T-cell (primary cell): ENCODE measurements at regions not wholly inside any gene's neighbourhood (a gene's known extent, or its start where the extent isn't known, plus 50 kb on each side); places are given as distances from the start of the nearest gene placed in this dataset.

ENCODE experiments used
- ATAC-seq, 4 experiments: fragments of 200-7000 bp in 3 of 4; fragments of 150-1000 bp in 1 of 4; cut with Tn5 transposase; replicated peaks in 1 of 4; 1 replicate in 3 of 4; 2 replicates in 1 of 4; pipeline ENCODE4 v1.10.0; 2021; ENCODE audit warnings: moderate library complexity in 3 of 4, mild to moderate bottlenecking in 2 of 4, moderate number of reproducible peaks in 1 of 4
- CTCF ChIA-PET, 2 donors: fragments of 300-600 bp; sonication (Branson Sonifier 250); formaldehyde crosslinking; loops; one replicate each; lab custom pipeline; 2022; ENCODE audit warnings: antibody characterized with exemption in 2 of 2; lab: Charles Lee
- POLR2A ChIA-PET, 2 donors: fragments of 300-600 bp; sonication (Branson Sonifier 250); formaldehyde crosslinking; loops; one replicate each; lab custom pipeline; 2022; ENCODE audit warnings: antibody characterized with exemption in 2 of 2; lab: Charles Lee
- DNase-seq, 35 experiments: peaks; one replicate each; pipeline versions ENCODE4 v3.0.0 to v3.0.0-alpha.2; 2013 to 2023
- H3K27ac ChIP-seq: one replicate; pipeline ENCODE4 v1.5.1; 2013; ENCODE audit warnings: low read length
- H3K27me3 ChIP-seq, 2 experiments: replicated peaks in 1 of 2; 1 replicate in 1 of 2; 2 replicates in 1 of 2; pipeline versions ENCODE4 v1.6.1 to v1.7.0; 2013; ENCODE audit warnings: low read length in 1 of 2, mixed read lengths in 1 of 2; ENCODE audit not compliant: control insufficient read depth in 2 of 2, insufficient read depth in 2 of 2; ENCODE audit errors: extremely low read depth in 1 of 2
- H3K36me3 ChIP-seq, 2 donors: 1 replicate in 1 of 2; 2 replicates in 1 of 2; pipeline versions ENCODE4 v1.6.1 to v1.7.0; 2013; ENCODE audit warnings: low read length in 1 of 2; ENCODE audit not compliant: control insufficient read depth in 2 of 2, insufficient read depth in 1 of 2; ENCODE audit errors: extremely low read depth in 1 of 2
- H3K4me1 ChIP-seq, 2 experiments: 1 replicate in 1 of 2; 2 replicates in 1 of 2; pipeline versions ENCODE4 v1.6.1 to v1.7.0; 2013; ENCODE audit warnings: low read length in 2 of 2, mixed read lengths in 1 of 2; ENCODE audit not compliant: insufficient read depth in 2 of 2, control insufficient read depth in 1 of 2; ENCODE audit errors: extremely low read depth in 1 of 2
- H3K4me3 ChIP-seq, 2 donors: 1 replicate in 1 of 2; 2 replicates in 1 of 2; pipeline versions ENCODE4 v1.5.1 to v1.7.0; 2013; ENCODE audit warnings: mild to moderate bottlenecking in 2 of 2, low read length in 1 of 2, moderate library complexity in 1 of 2; ENCODE audit not compliant: control insufficient read depth in 1 of 2; ENCODE audit errors: extremely low read depth in 1 of 2
- H3K9me3 ChIP-seq: 2 replicates; pipeline ENCODE4 v1.7.0; 2013
- H3K27ac Mint-ChIP-seq, 2 donors: one replicate each; pipeline ENCODE4 v1.8.0; 2020 to 2021; ENCODE audit warnings: mild to moderate bottlenecking in 2 of 2, mixed read lengths in 2 of 2
- H3K27me3 Mint-ChIP-seq, 2 donors: one replicate each; pipeline ENCODE4 v1.8.0; 2021 to 2022; ENCODE audit warnings: mixed read lengths in 2 of 2
- H3K36me3 Mint-ChIP-seq: one replicate; pipeline ENCODE4 v1.8.0; 2021; ENCODE audit warnings: mixed read lengths
- H3K4me1 Mint-ChIP-seq, 3 donors: one replicate each; pipeline ENCODE4 v1.8.0; 2020 to 2022; ENCODE audit warnings: mixed read lengths in 3 of 3, mild to moderate bottlenecking in 1 of 3
- H3K4me3 Mint-ChIP-seq, 3 donors: one replicate each; pipeline ENCODE4 v1.8.0; 2020 to 2022; ENCODE audit warnings: mild to moderate bottlenecking in 3 of 3, mixed read lengths in 3 of 3, moderate library complexity in 3 of 3
- H3K9me3 Mint-ChIP-seq, 3 donors: one replicate each; pipeline ENCODE4 v1.8.0; 2020 to 2022; ENCODE audit warnings: mixed read lengths in 3 of 3
- WGBS: methylation state at CpG from one replicate; pipeline ENCODE4 v1.1.5; 2013; ENCODE audit warnings: missing lambda C conversion rate; ENCODE audit not compliant: insufficient coverage; 5-methylcytosine and 5-hydroxymethylcytosine counted together

DNA sequence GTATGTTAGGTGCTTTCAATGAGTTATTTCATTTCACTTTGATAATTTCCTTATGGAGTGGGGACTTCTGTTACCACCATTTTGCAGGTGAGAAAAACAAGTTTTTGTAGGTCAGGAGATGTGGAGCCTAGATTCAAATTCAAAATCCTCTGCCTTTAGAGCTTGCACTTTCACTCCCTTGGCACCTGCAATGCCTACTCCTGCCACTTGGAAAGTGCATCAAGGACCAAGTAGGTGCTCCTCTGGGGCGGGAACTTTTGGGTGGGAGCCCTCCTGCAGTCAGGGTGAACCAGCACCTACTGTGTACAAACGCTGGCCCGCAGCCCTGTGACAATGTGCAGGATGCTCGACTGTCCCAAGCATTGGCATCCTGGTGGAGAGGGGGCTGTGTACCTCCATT lies 199.0 kb downstream of the EMX2 start:
- Mint-ChIP-seq H3K27me3 (peaks cover 13 to 14% of the 10 kb centered on the region in 2 donors), H3K4me1 (no peaks in the 10 kb centered on the region), H3K9me3 (no peaks in the 10 kb centered on the region), H3K27ac (no peak overlapping the region), H3K36me3 (no peaks in the 10 kb centered on the region), H3K4me3 (no peak overlapping the region)
- Histone ChIP-seq H3K27me3 (peaks cover 0 to 19% of the 10 kb centered on the region in 2 experiments), H3K4me1 (no peaks in the 10 kb centered on the region), H3K4me3 (no peak overlapping the region), H3K36me3 (no peaks in the 10 kb centered on the region), H3K27ac (no peak overlapping the region), H3K9me3 (no peaks in the 10 kb centered on the region)
- WGBS, result 100% methylated on average over 3 of the region's 4 CpGs
- no peak for DNase-seq
- ChIA-PET CTCF (no interaction called here), POLR2A (no interaction called here)
- ATAC-seq, result no peak

DNA sequence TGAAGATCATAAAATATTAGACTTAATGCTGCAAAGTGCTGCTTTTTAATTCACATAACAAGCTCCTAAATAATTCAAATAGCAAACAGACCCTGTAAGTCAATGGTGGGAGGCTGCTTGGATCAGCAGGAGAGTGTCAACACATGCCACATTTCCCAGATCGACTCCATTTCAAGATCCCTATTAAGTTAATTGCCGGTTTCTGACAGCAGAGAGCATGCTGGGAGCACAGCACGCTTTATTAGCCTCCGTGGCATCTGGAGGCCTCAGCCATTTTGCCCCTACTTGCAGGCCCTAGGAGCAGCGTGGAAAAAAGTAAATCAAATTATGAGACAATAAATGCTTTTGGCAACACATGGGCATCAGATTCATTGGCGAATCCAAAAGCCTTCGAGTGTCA lies 201.0 kb downstream of the EMX2 start:
- WGBS, result 70% methylated on average over 6 of the region's 7 CpGs
- Histone ChIP-seq H3K36me3 (no peaks in the 10 kb centered on the region), H3K27me3 (peaks cover 0 to 13% of the 10 kb centered on the region in 2 experiments), H3K4me3 (no peak overlapping the region), H3K27ac (no peak overlapping the region), H3K4me1 (no peaks in the 10 kb centered on the region), H3K9me3 (no peaks in the 10 kb centered on the region)
- H3K27me3 Mint-ChIP-seq, result peaks cover 8 to 12% of the 10 kb centered on the region in 2 donors
- ChIA-PET POLR2A (interaction anchor here in 1 of 2 donors (0.7 kb wide), 1 partner anchor 20 kb away, joined by 6 read pairs; no protein-coding TSS in a partner anchor), CTCF (no interaction called here)
- no peak for DNase-seq
- H3K27ac Mint-ChIP-seq, result no peak overlapping the region
- ATAC-seq, result no peak
- H3K36me3 Mint-ChIP-seq, result no peaks in the 10 kb centered on the region
- H3K9me3 Mint-ChIP-seq, result no peaks in the 10 kb centered on the region
- H3K4me1 Mint-ChIP-seq, result no peaks in the 10 kb centered on the region
- H3K4me3 Mint-ChIP-seq, result no peak overlapping the region

DNA sequence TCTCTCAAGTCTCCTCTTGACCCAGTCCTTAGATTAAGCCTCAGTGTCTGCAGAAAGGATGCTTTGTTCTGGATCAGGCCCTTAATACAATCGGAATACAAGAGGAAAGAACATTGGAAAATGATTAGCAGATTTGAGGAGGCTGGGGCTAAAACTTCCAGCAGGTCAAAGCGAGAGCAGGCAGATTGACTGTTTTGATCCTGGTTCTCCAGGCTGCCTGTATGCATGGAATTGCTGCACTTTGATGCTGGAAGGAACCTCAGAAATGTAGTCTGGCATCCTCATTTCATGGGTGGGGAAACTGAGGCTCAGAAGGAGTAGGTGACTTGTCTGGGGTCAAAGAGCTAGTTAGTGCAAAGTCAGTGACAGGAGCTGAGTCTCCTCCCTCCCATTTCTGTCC lies 202.8 kb downstream of the EMX2 start:
- 73% methylated on average over 1 of the region's 2 CpGs for WGBS
- no peak overlapping the region for H3K4me3 ChIP-seq
- Mint-ChIP-seq H3K27ac (no peak overlapping the region), H3K36me3 (no peaks in the 10 kb centered on the region), H3K4me1 (no peaks in the 10 kb centered on the region), H3K9me3 (no peaks in the 10 kb centered on the region), H3K27me3 (peaks cover 8% of the 10 kb centered on the region in 2 donors), H3K4me3 (no peak overlapping the region)
- H3K27ac ChIP-seq, result no peak overlapping the region
- H3K9me3 ChIP-seq, result no peaks in the 10 kb centered on the region
- no peaks in the 10 kb centered on the region for H3K36me3 ChIP-seq
- CTCF ChIA-PET, result no interaction called here
- POLR2A ChIA-PET, result no interaction called here
- no peak for ATAC-seq
- H3K27me3 ChIP-seq, result peaks cover 0 to 17% of the 10 kb centered on the region in 2 experiments
- DNase-seq, result no peak
- no peaks in the 10 kb centered on the region for H3K4me1 ChIP-seq

DNA sequence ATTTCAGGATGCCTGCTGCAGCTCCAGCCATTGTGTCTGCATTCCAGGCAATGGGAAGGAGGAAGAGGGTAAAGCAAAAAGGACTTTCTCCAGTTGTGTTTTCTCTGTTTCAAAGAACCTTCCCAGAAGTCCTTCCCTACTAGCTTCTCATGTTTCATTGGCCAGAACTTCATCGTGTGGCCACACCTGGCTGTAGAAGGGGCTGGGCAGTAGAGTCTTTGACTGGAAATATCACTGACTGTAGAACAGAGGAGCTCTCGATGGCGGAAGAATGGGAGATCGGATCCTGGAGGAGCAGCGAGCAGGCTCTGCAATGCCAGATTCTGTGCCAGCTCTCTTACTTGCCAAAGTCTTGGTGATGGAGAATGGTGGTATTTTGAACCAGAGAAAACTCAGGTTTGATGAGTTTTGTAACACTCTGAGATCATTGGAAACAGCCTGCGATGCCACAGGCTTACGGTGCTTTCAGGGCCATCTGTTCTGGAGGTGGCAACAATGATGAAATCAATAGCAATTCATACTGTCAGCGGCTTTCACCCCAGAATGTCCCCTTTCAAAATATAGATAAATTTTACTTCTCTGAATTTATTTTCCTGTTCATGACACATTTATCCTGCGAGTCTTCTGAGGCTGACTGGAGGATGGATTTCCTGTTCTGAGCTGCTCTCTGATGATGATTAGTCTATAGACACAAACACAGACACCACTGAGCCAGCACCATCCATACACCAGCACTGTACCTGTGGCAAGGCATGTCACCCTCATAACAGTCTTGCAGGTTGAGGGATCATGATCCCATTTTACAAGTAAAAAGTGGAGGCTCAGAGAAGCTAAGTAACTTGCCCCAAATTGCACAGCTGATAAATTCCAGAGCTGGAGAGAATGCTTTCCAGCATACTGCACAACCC lies 204.2 kb downstream of the EMX2 start:
- H3K4me3 Mint-ChIP-seq, result no peak overlapping the region
- H3K27ac ChIP-seq, result no peak overlapping the region
- 88% methylated on average over 4 of the region's 9 CpGs for WGBS
- H3K9me3 Mint-ChIP-seq, result no peaks in the 10 kb centered on the region
- H3K27ac Mint-ChIP-seq, result no peak overlapping the region
- POLR2A ChIA-PET, result no interaction called here
- H3K4me3 ChIP-seq, result no peak overlapping the region
- no peaks in the 10 kb centered on the region for H3K36me3 ChIP-seq
- H3K4me1 Mint-ChIP-seq, result no peaks in the 10 kb centered on the region
- no peaks in the 10 kb centered on the region for H3K4me1 ChIP-seq
- DNase-seq, result no peak
- no peaks in the 10 kb centered on the region for H3K9me3 ChIP-seq
- peaks cover 7 to 8% of the 10 kb centered on the region in 2 donors for H3K27me3 Mint-ChIP-seq
- CTCF ChIA-PET, result no interaction called here
- no peak for ATAC-seq
- H3K27me3 ChIP-seq, result peaks cover 0 to 11% of the 10 kb centered on the region in 2 experiments
- no peaks in the 10 kb centered on the region for H3K36me3 Mint-ChIP-seq

DNA sequence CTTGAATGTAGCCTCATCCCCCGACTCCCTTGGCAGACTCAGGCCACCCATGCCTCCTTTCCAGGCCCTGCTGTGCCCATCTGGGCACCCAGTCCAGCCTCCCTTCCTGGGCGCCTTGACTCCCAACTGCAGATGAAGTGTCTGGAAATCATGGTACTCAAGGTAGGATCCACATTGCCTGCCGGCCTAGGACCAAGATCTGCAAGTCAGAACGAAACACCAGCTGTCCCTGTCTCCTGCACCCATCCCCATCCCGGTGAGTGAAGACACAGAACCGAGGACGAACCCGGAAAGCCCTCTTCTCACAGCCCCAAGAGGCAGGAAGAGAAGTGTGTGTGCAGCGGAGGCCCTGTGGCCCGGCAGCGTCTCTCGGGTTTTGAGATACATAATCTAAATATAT lies 205.1 kb downstream of the EMX2 start:
- ChIA-PET POLR2A (no interaction called here), CTCF (no interaction called here)
- Mint-ChIP-seq H3K4me1 (no peaks in the 10 kb centered on the region), H3K36me3 (no peaks in the 10 kb centered on the region), H3K4me3 (no peak overlapping the region), H3K27me3 (peaks cover 1 to 5% of the 10 kb centered on the region in 2 donors), H3K27ac (no peak overlapping the region), H3K9me3 (no peaks in the 10 kb centered on the region)
- H3K36me3 ChIP-seq, result no peaks in the 10 kb centered on the region
- H3K9me3 ChIP-seq, result no peaks in the 10 kb centered on the region
- ATAC-seq (no peak), DNase-seq (no peak)
- H3K27ac ChIP-seq, result no peak overlapping the region
- H3K27me3 ChIP-seq, result peaks cover 0 to 11% of the 10 kb centered on the region in 2 experiments
- no peak overlapping the region for H3K4me3 ChIP-seq
- H3K4me1 ChIP-seq, result no peaks in the 10 kb centered on the region
- WGBS, result 67% methylated on average over 6 of the region's 12 CpGs

DNA sequence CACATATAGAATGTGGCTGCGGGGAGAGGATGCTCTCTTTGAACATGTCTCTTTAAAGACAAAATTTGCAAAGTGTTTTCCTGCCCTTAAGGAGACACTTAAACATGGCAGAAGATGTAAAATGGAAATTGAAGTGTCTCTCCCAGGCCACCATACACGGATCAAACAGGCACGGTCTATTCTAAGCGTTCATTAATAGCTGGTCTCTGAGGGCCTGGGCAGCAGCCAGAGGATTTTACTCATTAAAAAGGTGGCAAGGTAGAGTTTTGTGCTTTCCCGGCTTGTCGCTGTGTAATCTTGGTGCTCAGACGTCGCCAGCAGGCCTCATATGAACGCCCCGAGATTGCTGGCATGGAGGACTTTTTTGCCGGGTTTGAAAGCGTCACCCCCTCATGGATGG lies 205.5 kb downstream of the EMX2 start:
- H3K9me3 ChIP-seq, result no peaks in the 10 kb centered on the region
- ATAC-seq (no peak), DNase-seq (no peak)
- H3K4me3 Mint-ChIP-seq, result no peak overlapping the region
- H3K36me3 Mint-ChIP-seq, result no peaks in the 10 kb centered on the region
- no peaks in the 10 kb centered on the region for H3K9me3 Mint-ChIP-seq
- peaks cover 0 to 11% of the 10 kb centered on the region in 2 experiments for H3K27me3 ChIP-seq
- H3K4me1 Mint-ChIP-seq, result no peaks in the 10 kb centered on the region
- peaks cover 0 to 1% of the 10 kb centered on the region in 2 donors for H3K27me3 Mint-ChIP-seq
- H3K27ac ChIP-seq, result no peak overlapping the region
- H3K4me3 ChIP-seq, result no peak overlapping the region
- no peaks in the 10 kb centered on the region for H3K36me3 ChIP-seq
- CTCF ChIA-PET, result no interaction called here
- POLR2A ChIA-PET, result no interaction called here
- no peaks in the 10 kb centered on the region for H3K4me1 ChIP-seq
- no peak overlapping the region for H3K27ac Mint-ChIP-seq
- WGBS, result 86% methylated on average over 10 of the region's 12 CpGs
